Smooth muscle cell of the brain vasculature (primary cell): ENCODE measurements at regions not wholly inside any gene's neighbourhood (a gene's known extent, or its start where the extent isn't known, plus 50 kb on each side); places are given as distances from the start of the nearest gene placed in this dataset.
"Not testable (repeated sequence)": the region's sequence is repeated elsewhere in the genome, so short reads cannot be mapped to it uniquely, and the experiment has no call there.

Experiments
- DNase-seq: peaks from one replicate; pipeline ENCODE4 v3.0.0-alpha.2; 2012; ENCODE audit warnings: low read depth, low spot score

GRCh38 chr14:80055667-80056496 lies 155.4 kb downstream of the DIO2 start:
- peak; percentile 40 for DNase-seq

GRCh38 chr14:80055226-80055625 lies 156.1 kb downstream of the DIO2 start:
- no peak for DNase-seq

- no peak for DNase-seq
Measured at GRCh38 chr14:80054020-80054419, 157.3 kb downstream of the DIO2 start.

- no peak for DNase-seq
Measured at GRCh38 chr14:80049055-80049454, 162.2 kb downstream of the DIO2 start.

GRCh38 chr14:80047761-80048160 lies 163.5 kb downstream of the DIO2 start:
- DNase-seq = no peak

- DNase-seq = no peak
Measured at GRCh38 chr14:80037349-80037748, 174.0 kb downstream of the DIO2 start.

- DNase-seq = no peak
Measured at GRCh38 chr14:80024417-80024816, 186.9 kb downstream of the DIO2 start.

- not testable (repeated sequence) for DNase-seq
Measured at GRCh38 chr14:80018476-80018875, 192.8 kb downstream of the DIO2 start.

- no peak for DNase-seq
Measured at GRCh38 chr14:80017795-80018194, 193.5 kb downstream of the DIO2 start.

GRCh38 chr14:80010245-80010644 lies 201.1 kb downstream of the DIO2 start:
- DNase-seq = not testable (repeated sequence)

- DNase-seq = no peak
Measured at GRCh38 chr14:80005561-80005960, 205.7 kb downstream of the DIO2 start.

GRCh38 chr14:80004871-80005270 lies 206.4 kb downstream of the DIO2 start:
- no peak for DNase-seq

- DNase-seq = no peak
Measured at GRCh38 chr14:80003138-80003537, 208.2 kb downstream of the DIO2 start.

- DNase-seq = no peak
Measured at GRCh38 chr14:79997509-79998208, 213.6 kb downstream of the DIO2 start.

- no peak for DNase-seq
Measured at GRCh38 chr14:79992407-79993198, 218.7 kb downstream of the DIO2 start.

- no peak for DNase-seq
Measured at GRCh38 chr14:79991866-79992265, 219.4 kb downstream of the DIO2 start.

- no peak for DNase-seq
Measured at GRCh38 chr14:79989990-79990389, 221.3 kb downstream of the DIO2 start.

- DNase-seq = peak; percentile 24
Measured at GRCh38 chr14:79986251-79986650, 225.1 kb downstream of the DIO2 start.

GRCh38 chr14:79972230-79972629 lies 239.1 kb downstream of the DIO2 start:
- peak; percentile 44 for DNase-seq

- DNase-seq = no peak
Measured at GRCh38 chr14:79971330-79971729, 240.0 kb downstream of the DIO2 start.

GRCh38 chr14:79967453-79967852 lies 243.9 kb downstream of the DIO2 start:
- no peak for DNase-seq

GRCh38 chr14:79967001-79967400 lies 244.3 kb downstream of the DIO2 start:
- no peak for DNase-seq
